ENCODE measurements at regions not wholly inside any gene's neighbourhood (a gene's known extent, or its start where the extent isn't known, plus 50 kb on each side); places are given as distances from the start of the nearest gene placed in this dataset.

DNA sequence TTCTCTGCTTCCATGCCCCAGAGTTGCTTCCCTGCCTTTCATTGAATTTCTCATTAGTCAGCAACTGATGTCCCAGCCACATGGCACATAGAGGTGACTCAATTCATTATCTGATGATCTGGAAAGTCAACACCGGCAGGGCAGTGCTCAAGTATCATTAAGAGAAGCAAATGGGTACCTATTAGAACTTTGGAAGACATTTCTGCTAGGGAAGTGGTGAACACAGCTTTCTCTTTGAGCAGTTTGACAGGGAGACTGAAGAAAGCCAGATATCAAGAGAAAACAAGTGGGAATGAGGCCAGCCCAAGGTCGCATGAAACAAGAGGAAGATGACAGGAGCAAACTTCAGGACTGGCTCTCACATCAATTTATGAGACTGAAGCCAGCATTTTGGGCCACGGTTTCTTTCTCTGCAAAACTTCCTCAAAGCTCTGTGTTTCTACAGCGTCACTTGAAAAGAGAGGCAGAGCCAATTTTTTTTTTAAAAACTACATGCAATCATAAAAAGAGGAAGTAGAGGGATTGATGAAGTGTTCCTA, 108.3 kb upstream of the RPS6KA3 start:
- peak; percentile 6 for DNase-seq (ENCODE audit: low spot score)

DNA sequence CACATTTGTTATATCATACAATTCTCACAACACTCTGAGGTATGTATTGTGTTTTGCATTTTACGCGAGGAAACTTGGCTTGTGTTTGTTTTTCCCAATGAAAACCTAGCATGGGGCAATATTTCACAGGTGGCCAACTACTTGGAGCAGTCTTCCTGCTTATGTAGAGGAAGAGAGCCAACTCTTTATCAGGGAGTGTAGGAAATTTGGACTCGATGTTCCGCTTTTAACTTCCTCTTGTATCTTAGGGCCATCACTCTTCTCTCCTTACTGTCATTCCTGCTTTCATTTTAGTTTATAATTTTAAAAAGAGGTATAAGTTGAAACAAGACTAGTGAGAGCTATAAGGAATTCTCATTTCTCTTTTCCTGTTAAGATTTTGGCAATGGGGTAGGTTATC, 107.7 kb upstream of the RPS6KA3 start:
- DNase-seq (ENCODE audit: low spot score), result no peak

DNA sequence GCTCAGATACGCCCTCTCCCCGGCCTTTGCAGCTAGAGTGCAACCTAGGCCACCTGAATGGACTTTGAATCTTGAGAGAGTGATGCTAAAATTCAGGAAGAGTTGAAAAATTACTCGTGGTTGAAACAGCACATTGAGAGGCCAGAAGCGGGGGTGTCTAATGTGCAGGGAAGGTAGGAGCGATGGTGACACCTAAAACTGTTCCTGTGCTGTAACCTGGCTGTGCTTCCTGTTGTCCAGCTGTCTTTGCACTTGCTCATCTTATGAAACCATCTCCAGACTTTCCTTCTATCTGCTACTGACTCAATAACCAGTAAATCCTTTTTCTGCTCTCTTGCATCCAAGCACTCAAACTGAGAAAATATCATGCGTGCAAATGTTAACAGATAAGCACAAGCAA, 106.4 kb upstream of the RPS6KA3 start:
- no peak for DNase-seq (ENCODE audit: low spot score)

DNA sequence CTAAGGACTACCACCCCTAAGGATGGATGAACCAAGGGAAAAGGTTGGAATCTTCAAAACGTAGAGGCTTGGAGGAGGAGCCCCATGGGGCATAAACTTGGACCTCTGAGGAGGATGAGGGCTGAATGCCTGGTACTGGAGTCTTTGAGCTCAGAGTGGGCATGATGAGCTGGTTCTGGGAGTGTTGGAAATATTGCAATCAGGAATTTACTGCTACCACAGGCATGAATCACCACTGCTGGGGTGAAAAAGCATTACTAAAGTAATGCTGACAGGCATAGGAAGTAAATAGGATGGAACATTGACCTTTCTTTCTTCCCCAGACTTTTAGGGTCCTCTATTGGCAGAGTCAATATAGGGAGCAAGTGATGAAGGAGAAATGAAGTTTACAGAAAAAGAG, 105.8 kb upstream of the RPS6KA3 start:
- peak; percentile 12 for DNase-seq (ENCODE audit: low spot score)

DNA sequence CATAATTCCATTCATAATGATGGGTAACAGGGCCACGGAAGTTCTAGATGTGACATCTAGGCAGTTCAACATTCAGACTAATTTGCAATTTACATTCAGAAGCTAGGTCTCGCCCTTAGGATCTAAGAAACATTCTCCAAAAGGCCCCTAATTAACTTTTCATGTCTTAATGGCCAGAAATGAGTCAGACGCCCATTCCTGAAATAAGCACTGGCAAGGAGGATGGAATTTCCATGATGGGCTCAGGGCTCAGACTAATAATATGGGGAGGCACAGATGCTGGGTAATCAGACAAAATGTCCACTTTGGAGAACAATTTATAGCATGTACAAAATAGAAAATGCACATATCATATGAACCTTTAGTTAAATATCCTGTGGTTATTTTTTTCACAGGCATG, 102.8 kb upstream of the RPS6KA3 start:
- no peak for DNase-seq (ENCODE audit: low spot score)

DNA sequence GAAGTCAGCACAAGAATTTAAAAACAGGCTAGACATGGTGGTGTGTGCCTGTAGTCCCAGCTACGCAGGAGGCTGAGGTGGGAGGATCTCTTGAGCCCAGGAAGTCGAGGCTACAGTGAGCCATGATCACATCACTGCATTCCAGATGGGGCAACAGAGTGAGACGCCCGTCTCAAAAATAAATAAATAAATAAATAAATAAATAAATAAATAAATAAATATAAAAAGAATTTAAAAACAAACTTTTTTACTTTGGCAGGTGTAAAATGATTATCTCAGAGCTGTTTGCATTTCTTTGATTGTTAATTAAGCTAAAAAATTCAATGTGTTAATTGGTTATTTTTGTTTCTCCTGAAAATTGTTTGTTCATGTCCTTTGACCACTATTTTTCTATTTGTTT, 97.5 kb upstream of the RPS6KA3 start:
- DNase-seq (ENCODE audit: low spot score), result no peak

DNA sequence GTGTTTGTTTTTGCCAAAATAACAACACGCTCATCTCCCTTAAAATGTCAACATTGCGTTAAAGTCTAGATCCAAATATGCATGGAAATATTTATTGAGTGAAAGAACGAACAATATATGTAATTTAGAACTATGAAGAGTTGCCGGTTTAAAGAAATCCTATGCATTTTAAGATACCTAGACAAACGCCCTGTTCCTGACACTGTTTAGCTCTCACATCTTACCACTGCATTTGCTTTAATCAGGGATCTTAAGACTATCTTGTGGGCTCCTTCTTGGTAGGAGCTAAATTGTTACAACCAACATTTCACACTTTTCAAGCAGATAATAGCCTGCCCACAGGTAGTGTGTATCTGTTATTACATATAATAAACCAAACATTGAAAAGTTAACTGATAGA, 96.6 kb upstream of the RPS6KA3 start:
- no peak for DNase-seq (ENCODE audit: low spot score)

DNA sequence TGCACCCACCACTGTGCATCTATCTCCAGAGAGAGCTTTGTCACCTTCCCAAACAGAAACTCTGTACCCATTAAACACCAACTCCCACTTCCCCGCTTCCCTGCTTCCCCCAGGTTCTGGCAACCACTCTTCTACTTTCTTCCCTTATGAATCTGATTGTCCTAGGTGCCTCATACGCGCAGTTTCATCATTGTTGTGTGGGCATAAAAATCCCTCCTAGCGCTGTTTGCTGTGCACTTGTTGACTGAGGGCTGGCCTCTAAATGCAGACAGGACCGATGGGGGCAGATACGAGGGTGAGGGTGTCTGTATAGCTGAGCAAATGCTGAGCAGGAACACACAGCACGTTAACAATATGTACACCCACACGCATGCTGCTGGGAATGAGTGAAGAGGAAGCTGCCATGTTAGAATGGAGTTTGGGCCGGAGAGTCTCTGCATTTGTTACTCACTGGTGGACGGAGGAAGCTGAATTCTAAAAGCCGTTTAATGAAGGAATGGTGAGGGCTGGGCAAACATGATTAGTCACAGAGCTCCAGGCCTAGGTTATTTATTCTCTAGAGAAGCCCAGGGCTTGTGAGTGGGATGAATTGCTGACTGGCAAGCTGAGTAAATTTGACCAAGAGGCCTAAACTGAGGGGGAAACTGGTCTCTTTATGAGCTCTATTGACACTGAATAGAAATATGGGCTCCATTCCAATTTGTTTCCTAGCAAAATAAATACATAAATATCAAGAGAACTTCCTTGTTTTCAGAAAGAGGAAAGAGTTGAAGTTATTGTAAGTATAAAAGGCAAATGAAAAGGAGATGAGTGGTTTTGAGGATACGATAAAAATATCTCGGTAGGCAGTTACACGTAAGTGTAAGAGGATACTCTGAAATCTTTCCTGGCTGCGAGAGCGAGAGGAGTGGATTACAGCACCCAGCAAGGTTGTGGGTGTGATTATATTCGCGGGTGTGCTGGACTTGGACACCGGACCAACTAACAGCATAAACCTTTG, 95.9 kb upstream of the RPS6KA3 start:
- DNase-seq (ENCODE audit: low spot score), result peak; percentile 37

DNA sequence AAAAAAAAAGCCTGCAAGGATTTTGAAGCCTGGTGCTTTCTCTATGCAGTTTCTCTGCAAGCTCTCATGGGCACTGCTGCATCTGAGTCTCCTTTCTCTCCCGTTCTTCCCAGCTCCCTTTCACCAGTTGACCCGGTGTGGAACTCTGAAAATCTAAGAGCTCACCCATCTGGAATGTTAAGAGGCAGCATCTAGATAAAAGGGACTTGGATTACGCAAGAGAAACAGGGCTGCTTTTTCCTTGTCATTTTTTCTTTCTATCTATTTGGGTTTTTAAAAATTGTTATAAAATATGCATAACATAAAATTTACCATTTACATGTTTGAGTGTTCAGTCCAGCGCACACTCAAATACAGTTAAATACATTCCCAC, 95.2 kb upstream of the RPS6KA3 start:
- DNase-seq (ENCODE audit: low spot score), result peak; percentile 5

DNA sequence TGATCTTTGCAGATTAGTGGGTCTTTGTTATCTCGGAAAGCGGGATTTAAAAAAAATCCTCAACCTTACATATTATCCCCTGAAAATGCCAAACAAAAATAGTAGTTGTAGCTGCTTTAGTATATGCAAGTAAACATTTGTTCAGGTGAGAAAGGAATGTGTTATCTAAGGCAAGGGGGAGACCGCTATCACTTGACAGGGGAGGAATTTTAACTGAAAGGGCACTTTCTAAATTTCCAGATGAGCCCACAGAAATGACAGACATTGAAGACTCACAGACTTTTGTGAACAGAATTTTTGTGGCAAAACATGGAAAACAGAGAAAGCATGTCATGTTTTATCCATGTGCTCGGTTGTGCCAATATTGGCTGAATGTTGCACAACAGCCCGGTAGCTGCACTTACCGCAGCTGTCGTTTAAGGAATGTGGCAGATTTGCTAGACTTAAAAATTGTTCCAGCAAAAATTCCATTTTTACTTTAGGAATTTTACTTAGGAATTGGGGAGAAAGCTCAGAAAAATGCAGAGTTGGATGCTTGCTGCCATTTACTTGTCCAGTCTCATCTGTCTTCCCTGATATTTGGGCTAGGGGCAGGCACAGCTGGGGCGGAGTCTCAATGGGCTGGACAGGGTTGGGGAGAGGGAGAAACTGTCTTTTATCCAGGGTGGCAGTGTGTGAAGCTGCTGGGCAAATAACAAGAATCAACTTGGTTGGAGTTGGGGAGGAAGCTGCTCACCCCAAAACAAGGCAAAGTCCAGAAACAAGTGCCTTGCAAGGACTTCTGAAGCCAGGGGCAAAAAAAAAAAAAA, 94.6 kb upstream of the RPS6KA3 start:
- no peak for DNase-seq (ENCODE audit: low spot score)

DNA sequence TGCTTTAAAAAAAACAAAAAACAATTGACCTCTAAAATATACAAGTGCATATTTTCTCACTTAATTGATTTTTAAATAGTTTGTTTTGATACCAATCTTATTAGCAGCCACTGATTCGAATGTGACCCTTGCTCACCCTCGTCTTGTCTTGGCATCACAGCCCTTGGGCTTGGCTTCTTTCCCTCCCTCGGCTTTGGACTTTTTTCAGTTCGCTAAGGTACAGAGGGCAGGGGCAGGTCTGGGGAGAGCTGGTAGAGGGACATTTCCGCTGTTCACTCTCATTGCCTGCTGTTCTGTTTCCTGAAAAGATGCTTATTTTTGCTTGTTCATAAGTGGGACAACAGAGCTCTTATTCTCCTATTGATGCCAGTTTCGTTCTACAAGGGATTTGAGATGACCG, 88.5 kb upstream of the RPS6KA3 start:
- no peak for DNase-seq (ENCODE audit: low spot score)

DNA sequence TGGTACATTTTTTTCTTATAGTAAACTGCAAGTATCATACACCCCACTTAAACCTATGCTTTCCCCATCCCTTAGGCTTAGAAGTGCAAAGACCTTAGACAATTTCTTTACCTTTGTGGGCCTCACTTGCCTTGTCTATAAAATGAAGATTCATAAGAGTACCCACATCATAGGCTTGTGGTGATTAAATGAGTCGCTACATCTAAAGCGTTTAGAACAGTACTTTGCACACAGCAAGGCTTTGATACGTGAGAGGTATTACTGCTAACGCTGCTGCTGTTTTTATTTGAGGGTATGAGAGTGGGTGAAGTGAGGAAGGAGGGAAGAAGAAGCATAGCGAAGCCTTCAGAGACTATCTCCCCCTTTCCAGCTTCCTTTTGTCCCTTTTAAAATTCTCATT, 87.8 kb upstream of the RPS6KA3 start:
- no peak for DNase-seq (ENCODE audit: low spot score)

DNA sequence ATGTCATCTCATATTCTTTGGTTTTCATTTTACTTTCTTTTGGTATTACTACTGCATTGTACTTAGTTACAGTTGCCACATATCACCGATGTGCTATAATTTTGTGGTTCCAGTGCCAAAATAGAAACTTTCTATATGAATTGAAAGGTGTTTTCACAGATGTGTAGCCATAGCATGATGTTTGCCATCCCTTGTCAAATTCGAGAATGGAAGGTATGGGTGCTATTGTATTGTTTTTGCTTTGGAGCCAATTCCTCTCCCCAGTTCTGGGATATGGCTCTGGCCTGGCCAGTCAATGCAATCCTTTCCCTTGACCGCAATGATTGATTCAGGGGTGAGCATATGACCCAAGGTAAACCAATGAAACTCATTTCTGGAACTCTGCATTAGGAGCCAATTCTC, 86.2 kb upstream of the RPS6KA3 start:
- no peak for DNase-seq (ENCODE audit: low spot score)

DNA sequence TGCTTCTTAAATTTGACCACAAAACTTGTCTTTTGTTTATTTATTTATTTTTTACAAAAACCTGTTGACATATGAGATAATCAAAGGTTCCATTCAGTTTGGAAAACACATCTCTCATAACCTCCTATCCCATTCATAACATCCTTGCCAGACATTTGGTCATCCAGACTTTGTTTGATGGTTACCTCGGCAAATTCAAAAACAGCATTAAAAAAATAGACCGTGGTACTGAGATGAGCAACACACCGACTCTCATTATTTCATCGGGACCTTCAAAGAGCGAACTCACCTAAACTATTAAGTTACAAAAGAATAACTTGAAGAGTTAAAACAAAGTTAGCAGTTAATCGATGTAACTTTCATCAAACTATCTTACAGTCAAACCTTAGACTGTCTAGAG, 85.8 kb upstream of the RPS6KA3 start:
- no peak for DNase-seq (ENCODE audit: low spot score)

DNA sequence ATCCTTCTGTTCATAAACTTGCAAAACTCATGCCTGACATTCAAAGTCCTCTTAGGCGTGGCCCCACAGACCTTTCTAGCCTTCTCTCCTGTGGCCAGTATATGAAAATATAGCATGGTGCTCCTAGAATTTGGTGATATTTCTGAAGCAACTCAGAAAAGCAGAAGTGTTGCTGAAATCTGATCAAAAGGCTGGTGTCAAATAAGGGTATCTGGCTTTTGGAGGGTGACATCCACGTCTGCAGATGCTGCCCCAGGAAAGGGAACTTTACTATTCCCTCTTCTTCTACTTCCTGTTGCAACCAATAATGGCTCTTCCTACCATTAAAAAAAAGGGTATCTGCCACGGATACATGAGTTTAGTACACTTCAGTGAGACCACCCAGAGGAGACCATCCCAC, 83.9 kb upstream of the RPS6KA3 start:
- no peak for DNase-seq (ENCODE audit: low spot score)

DNA sequence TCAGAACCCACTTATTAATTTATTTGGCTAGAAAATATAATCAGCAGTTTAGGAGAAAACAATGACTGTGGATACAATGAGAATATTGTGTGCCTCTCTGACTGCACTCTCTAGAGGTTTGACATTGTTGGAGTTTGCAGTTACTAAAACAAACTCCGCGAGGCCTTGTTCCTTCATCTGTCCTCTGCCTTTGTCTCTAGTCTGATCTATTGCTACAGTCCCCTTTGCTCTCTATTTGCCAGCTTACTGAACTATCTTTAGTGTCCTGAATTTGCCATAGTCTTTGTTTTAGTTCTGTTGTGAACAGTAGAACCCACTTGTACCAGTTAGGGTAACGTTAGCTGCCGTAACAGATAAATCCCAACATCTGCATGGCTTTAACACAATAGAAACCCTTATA, 81.4 kb upstream of the RPS6KA3 start:
- no peak for DNase-seq (ENCODE audit: low spot score)

DNA sequence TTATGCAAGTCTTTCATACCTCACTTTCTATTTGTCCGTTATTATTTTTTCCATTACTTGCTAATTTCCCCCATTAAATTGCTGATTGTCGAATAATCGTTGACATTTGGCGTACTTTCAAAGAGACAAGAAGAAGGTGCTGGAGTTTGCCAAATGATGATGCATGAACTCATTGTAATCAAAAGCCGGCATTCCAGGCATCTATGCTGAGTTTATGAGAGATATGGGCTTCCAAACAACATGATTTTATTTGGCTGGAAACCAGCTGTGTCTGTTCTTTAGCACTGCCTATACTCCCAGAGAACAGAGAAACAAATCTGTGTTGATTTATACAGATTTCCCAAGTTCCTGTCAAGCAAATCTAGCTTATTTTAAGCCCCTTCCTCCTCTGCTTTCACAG, 80.8 kb upstream of the RPS6KA3 start:
- no peak for DNase-seq (ENCODE audit: low spot score)

DNA sequence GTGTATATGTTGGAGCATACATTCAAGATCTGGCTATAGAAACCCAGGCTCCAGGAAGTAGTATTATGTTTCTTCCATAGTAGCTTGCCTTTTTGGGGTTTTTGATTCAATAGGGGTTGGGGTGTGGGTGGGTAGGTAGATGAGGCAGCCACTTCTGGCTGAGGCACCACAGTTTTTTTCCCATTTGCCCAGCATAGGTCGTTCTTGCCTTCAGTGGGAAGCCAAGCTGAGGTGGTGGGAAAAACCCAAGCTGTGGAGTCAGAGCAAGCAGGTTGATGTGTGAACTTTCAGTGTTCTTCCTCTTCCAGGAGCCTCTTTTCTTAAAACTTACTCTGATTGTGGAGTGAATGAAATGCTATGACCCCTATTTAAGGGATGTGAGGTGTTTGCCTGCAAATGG, 67.0 kb upstream of the RPS6KA3 start:
- DNase-seq (ENCODE audit: low spot score), result no peak

DNA sequence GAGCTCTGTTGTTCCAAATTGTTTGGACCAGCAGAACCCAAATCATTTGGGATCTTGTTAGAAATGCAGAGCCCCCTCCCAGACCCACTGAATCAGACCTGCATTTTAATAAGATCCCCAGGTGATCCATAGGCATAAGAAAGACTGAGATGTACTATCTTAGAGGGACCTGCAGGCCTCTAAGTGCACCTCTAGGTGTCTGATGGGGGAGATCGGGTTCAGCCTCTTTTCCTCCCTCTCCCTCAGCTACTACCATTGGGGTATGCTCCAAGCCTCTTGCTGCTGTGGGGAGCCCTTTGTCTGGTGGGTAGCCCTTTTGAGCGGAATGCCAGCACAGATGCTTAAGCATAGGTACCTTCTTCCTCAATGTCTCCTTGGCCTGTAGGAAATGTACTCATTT, 63.8 kb upstream of the RPS6KA3 start:
- no peak for DNase-seq (ENCODE audit: low spot score)

DNA sequence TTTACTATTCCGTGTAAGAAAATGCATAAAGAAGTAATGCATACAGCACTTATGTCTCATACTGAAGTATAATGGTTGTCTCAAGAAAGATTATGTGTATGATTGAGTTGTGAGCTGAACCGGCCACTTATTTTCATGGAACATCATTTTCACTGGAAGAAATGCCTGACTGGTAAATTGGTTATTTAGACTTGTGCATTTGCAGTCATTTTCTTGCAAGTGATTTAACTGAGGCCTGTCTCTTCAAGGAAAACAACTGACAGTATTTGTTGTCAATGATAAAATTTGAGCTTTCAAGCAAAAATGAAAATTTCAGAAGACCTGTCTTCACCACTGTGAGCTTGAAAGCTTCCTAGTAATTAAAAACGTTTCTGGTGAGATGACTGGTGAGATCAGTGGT, 62.7 kb upstream of the RPS6KA3 start:
- DNase-seq (ENCODE audit: low spot score), result no peak

DNA sequence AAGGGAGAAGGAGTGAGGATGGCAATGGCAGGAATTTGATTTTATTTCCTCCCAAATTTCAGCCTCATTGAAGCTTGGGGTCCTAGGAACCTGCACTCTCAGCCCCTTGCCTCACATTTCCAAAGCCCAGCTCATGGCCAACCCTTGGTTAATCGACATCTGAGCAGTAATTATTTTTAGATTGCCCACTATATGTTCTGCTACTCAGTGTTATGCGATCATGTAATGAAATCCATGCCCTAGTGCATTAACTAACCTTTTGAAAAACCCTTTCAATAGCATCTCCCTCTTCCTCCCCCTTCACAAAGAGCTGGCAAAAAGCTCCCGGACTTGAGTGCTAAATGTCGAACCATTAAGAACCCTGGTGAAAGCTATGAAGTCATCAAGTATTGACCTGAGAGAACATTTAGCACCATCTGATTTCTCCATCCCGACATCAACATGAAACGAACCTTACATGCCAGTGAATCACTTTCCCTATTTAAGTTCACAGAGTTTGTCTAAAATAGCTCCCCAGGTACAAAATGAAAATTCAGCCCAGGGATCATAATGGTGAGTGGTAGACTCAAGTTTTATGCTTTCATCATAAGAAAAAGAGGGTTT, 59.2 kb upstream of the RPS6KA3 start:
- no peak for DNase-seq (ENCODE audit: low spot score)

DNA sequence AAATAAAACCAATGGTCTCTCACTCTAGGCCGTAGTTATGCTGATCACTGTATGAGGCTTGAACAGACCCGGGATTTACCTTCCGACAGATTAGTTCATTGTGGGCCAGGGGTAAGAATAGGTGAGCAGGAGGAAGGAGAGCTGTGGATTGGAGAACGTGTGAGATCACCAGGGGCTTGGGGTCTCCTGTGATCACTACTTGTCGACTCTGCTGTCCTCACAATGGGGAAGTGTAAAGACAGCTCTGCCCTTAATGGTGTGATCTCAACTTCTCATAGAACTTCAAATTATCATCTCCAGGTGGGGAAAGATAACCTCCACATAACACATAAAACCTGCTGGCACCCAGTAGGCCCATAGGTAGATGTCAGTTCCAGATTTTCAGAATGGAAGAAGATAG, 56.2 kb upstream of the RPS6KA3 start:
- DNase-seq (ENCODE audit: low spot score), result no peak

Measured in LoVo (cell line).